K562 (cell line): ENCODE measurements at regions not wholly inside any gene's neighbourhood (a gene's known extent, or its start where the extent isn't known, plus 50 kb on each side); places are given as distances from the start of the nearest gene placed in this dataset.

Source experiments
- ATAC-seq: fragments of 200-7000 bp; cut with Tn5 transposase; 3 replicates; pipeline ENCODE4 v1.9.1; 2020; ENCODE audit warnings: moderate library complexity
- BruUV-seq: library from RNA; stranded (reverse); fragments of 400-500 nt; replicated peaks from 2 replicates; lab custom pipeline; 2021; lab: Mats Ljungman, UMichigan
- CTCF ChIA-PET: fragments of 300-600 bp; formaldehyde crosslinking; extraction: SDS; loops from one replicate; lab custom pipeline; 2021; ENCODE audit warnings: low intra/inter-chr PET ratio; lab: Yijun Ruan, JAX
- POLR2A ChIA-PET: fragments of 300-600, 350-650 bp; sonication (Branson Sonifier 250); formaldehyde crosslinking; extraction: SDS; loops from one replicate; lab custom pipeline; 2021; ENCODE audit warnings: antibody characterized with exemption, inconsistent platforms; lab: Yijun Ruan, JAX
- DNase-seq, 4 experiments: peaks; one replicate each; pipeline versions ENCODE4 v3.0.0 to v3.0.0-alpha.2; 2011 to 2018; ENCODE audit warnings: low spot score in 3 of 4, mixed read lengths in 3 of 4; ENCODE audit errors: extremely low read depth in 1 of 4
- FAIRE-seq: peaks from 2 replicates; lab custom pipeline; 2011; peaks lifted over from hg19 to GRCh38; lab: Jason Lieb, UNC
- H2AFZ ChIP-seq: 2 replicates; pipeline ENCODE4 v1.6.0; 2011; ENCODE audit warnings: low read depth, low read length, control low read depth, inconsistent platforms
- H3K27ac ChIP-seq: fragments of 200-600 bp; 3 replicates; pipeline ENCODE4 v1.8.0; 2011; ENCODE audit warnings: low read depth, mild to moderate bottlenecking, control low read depth, inconsistent platforms, low read length, moderate library complexity, mixed read lengths; ENCODE audit errors: extremely low read depth
- H3K27me3 ChIP-seq, 2 experiments: fragments of 300-600 bp in 1 of 2; 2 replicates in 1 of 2; 3 replicates in 1 of 2; pipeline versions ENCODE4 v1.6.0 to v1.8.0; 2011; ENCODE audit warnings: inconsistent platforms in 2 of 2, low read length in 2 of 2, mild to moderate bottlenecking in 1 of 2, mixed read lengths in 1 of 2, moderate library complexity in 1 of 2; ENCODE audit not compliant: control insufficient read depth in 2 of 2, insufficient read depth in 2 of 2
- H3K36me3 ChIP-seq: fragments of 300-600 bp; 3 replicates; pipeline ENCODE4 v1.8.0; 2011; ENCODE audit warnings: mild to moderate bottlenecking, low read length, inconsistent platforms; ENCODE audit not compliant: control insufficient read depth, insufficient read depth
- H3K4me1 ChIP-seq, 2 experiments: fragments of 200-600 bp in 1 of 2; replicated peaks in 1 of 2; 2 replicates in 1 of 2; 3 replicates in 1 of 2; pipeline versions ENCODE4 v1.5.1 to v1.8.0; 2011; ENCODE audit warnings: inconsistent platforms in 2 of 2, low read length in 2 of 2, mild to moderate bottlenecking in 1 of 2, mixed read lengths in 1 of 2, moderate library complexity in 1 of 2; ENCODE audit not compliant: control insufficient read depth in 2 of 2, insufficient read depth in 2 of 2
- H3K4me2 ChIP-seq: 2 replicates; pipeline ENCODE4 v1.6.1; 2011; ENCODE audit warnings: low read length, control low read depth, inconsistent platforms, mixed read lengths; ENCODE audit not compliant: insufficient read depth
- H3K4me3 ChIP-seq: fragments of 200-600 bp; sonication (generic), shearing (Covaris generic); 2 replicates; pipeline ENCODE4 v1.5.1; 2016; ENCODE audit warnings: control low read depth, inconsistent platforms
- H3K79me2 ChIP-seq: fragments of 200-600 bp; 3 replicates; pipeline ENCODE4 v1.8.0; 2011; ENCODE audit warnings: low read length, inconsistent platforms; ENCODE audit not compliant: control insufficient read depth, insufficient read depth
- H3K9ac ChIP-seq, 2 experiments: 2 replicates each; pipeline versions ENCODE4 v1.6.0 to v1.6.1; 2011; ENCODE audit warnings: low read depth in 2 of 2, low read length in 2 of 2, control low read depth in 1 of 2, inconsistent platforms in 1 of 2, mild to moderate bottlenecking in 1 of 2, mixed read lengths in 1 of 2; ENCODE audit not compliant: insufficient read depth in 1 of 2
- H3K9me1 ChIP-seq: one replicate; pipeline ENCODE4 v1.6.0; 2011; ENCODE audit warnings: inconsistent platforms, mild to moderate bottlenecking, low read length, moderate library complexity; ENCODE audit not compliant: control insufficient read depth, insufficient read depth
- H3K9me3 ChIP-seq: replicated peaks from 2 replicates; pipeline ENCODE4 v1.5.1; 2011; ENCODE audit warnings: low read depth, low read length, inconsistent platforms; ENCODE audit not compliant: control insufficient read depth, insufficient read depth
- H4K20me1 ChIP-seq: replicated peaks from 2 replicates; pipeline ENCODE4 v1.6.1; 2011; ENCODE audit warnings: low read length, inconsistent platforms, mixed read lengths; ENCODE audit not compliant: control insufficient read depth, insufficient read depth
- BRD9 ChIP-seq: fragments of 450-650 bp; IDR thresholded peaks from 2 replicates; pipeline ENCODE4 v1.6.1; 2018; ENCODE audit warnings: low read depth; ENCODE audit not compliant: partially characterized antibody
- MAZ ChIP-seq, 2 experiments: fragments of 450-650 bp in 1 of 2; sonication (generic) in 1 of 2; formaldehyde crosslinking; IDR thresholded peaks in 1 of 2; conservative IDR thresholded peaks in 1 of 2; 2 replicates each; pipeline versions ENCODE4 v1.4.0 to v1.5.0; 2020; ENCODE audit warnings: mild to moderate bottlenecking in 1 of 2, missing genetic modification reagents in 1 of 2
- NFIX ChIP-seq: fragments of 250-450 bp; sonication (Bioruptor Pico); IDR thresholded peaks from 2 replicates; pipeline ENCODE4 v1.4.0; 2020; ENCODE audit warnings: low read depth, mild to moderate bottlenecking, moderate library complexity
- POLR3A ChIP-seq: IDR thresholded peaks from 2 replicates; pipeline ENCODE4 v1.6.1; 2011; ENCODE audit warnings: borderline replicate concordance, mild to moderate bottlenecking, moderate library complexity; ENCODE audit not compliant: insufficient read length, insufficient read depth; ENCODE audit errors: extremely low read depth
- RFX1 ChIP-seq: fragments of 450-650 bp; IDR thresholded peaks from 2 replicates; pipeline ENCODE4 v1.6.1; 2016; ENCODE audit warnings: mild to moderate bottlenecking, moderate library complexity
- WGBS: fragments of 100-300 bp; shearing (Covaris generic); methylation state at CpG from one replicate; pipeline ENCODE4 v1.1.6; 2016; ENCODE audit warnings: low coverage, mixed read lengths; ENCODE audit not compliant: insufficient coverage; ENCODE audit errors: missing lambda C conversion rate; 5-methylcytosine and 5-hydroxymethylcytosine counted together
- in situ Hi-C: fragments of 300-500 bp; cut with MboI; formaldehyde crosslinking; loops from 4 replicates; pipeline ENCODE4 v1.15.0; 2018; ENCODE audit warnings: inconsistent platforms, mixed read lengths
- intact Hi-C: fragments of 100-400 bp; cut with micrococcal nuclease; formaldehyde crosslinking; loops from 2 replicates; pipeline ENCODE4 v1.14.2; 2022

DNA sequence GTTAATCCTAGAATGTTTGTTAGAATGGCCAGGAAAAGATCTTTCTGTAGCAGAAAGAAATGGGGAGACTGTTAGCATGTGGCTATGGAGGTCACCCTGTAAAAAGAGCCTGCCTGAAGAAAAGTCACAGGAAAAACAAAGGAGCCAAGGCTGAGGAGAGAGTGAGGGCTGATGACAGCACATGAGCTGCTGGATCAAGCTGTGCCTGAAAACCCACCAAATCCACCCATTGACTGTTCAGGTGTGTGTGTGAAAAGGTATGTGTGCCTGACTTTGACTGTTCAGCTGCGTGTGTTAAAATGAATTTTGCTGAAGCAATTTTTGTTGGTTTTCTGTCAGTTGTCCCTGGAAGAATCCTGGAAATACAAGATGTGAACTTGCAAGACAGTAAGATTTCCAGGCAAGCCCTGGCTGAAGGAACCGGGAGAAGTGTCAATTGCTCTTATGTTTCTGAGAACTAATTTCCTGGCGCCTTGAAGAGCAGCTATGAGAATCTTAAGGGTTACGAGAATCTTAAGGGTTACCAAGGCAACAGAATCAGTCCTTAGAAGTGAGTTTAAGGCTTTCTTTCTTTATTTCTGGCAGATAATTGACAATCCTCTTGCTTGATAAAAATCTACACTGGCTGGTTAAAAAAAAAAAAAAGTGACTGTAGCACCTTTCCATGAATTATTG, 73.0 kb upstream of the LGALSL start:
- no peak for DNase-seq
- ChIA-PET CTCF (no interaction called here), POLR2A (interaction anchor here (0.6 to 2.2 kb wide), 3 partner anchors 10 to 673 kb away, joined by 3 to 6 read pairs (median 4); no protein-coding TSS in a partner anchor)
- Histone ChIP-seq H3K27ac (no peak overlapping the region), H3K4me2 (no peak overlapping the region), H3K9ac (no peak overlapping the region), H2AFZ (no peak overlapping the region), H3K4me3 (no peak overlapping the region), H3K4me1 (no peaks in the 10 kb centered on the region), H3K9me1 (peaks cover 4% of the 10 kb centered on the region), H3K79me2 (no peaks in the 10 kb centered on the region), H3K36me3 (no peaks in the 10 kb centered on the region), H3K27me3 (peaks cover 11 to 37% of the 10 kb centered on the region in 2 experiments; a peak in 4 of 5 replicates), H3K9me3 (no peaks in the 10 kb centered on the region), H4K20me1 (no peaks in the 10 kb centered on the region)
- no peak for FAIRE-seq
- in situ Hi-C loops (no loop called here), intact Hi-C loops (no loop called here)
- BruUV-seq = no TSS peak
- no peak for ATAC-seq
- 5% methylated on average over 4 of the region's 4 CpGs for WGBS
- 0 out of 2 replicates have a peak, but pooled peaks have one; percentile 21 for TF ChIP-seq RFX1
- TF ChIP-seq NFIX (CRISPR knock-in tag) = no peak
- TF ChIP-seq MAZ (CRISPR knock-in tag; conservative IDR thresholded peaks at IDR 0.05 in 1 of 2, IDR thresholded peaks at IDR 0.05 in 1 of 2) = no peak
- no peak for TF ChIP-seq BRD9
- no peak for TF ChIP-seq POLR3A
